NB4 (cell line): ENCODE measurements at regions not wholly inside any gene's neighbourhood (a gene's known extent, or its start where the extent isn't known, plus 50 kb on each side); places are given as distances from the start of the nearest gene placed in this dataset.
"Not testable (repeated sequence)": the region's sequence is repeated elsewhere in the genome, so short reads cannot be mapped to it uniquely, and the experiment has no call there.

ENCODE experiments used
- TF ChIP-seq, protein P1 (sequence below): IDR thresholded peaks from one replicate; pipeline ENCODE4 v1.5.1; 2012; ENCODE audit warnings: low read depth, low read length
- TF ChIP-seq, protein P2 (sequence below): IDR thresholded peaks from 2 replicates; pipeline ENCODE4 v1.6.1; 2011; ENCODE audit warnings: low read depth, low read length

DNA sequence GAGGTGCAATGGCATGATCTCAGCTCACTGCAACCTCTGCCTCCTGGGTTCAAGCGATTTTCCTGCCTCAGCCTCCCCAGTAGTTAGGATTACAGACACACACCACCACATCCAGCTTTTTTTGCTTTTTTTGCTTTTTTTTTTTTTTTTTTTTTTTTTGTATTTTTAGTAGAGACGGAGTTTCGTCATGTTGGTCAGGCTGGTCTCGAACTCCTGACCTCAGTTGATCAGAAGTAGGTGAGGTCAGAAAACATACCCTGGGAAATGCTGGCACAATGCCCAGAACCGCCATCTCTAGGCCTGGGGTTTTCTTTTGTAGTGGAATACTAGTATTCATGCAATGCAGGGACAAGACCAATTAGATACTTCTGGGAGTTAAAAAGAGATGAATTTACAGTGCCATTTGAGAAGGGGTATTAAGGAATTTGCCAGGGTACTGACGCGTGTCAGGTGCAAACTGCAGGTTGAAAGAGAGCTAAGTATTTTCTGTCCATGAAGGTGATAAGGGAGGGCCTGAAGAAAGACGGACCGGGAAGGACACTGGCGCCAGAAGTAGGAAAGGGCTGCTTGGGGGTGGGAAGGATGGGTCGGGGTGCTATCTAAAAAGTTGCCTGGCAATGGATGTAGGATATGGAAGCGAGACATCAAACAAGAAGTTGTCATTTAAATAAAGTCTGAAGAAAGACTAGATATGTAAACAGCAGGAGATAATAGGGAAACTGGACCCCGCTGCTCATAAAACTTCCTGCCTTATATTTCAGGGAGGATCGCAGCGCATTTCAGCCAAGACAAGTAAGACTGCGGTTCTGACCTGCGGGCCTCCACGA lies 95.8 kb downstream of the PPIAL4G start:
- TF ChIP-seq, protein P1, sequence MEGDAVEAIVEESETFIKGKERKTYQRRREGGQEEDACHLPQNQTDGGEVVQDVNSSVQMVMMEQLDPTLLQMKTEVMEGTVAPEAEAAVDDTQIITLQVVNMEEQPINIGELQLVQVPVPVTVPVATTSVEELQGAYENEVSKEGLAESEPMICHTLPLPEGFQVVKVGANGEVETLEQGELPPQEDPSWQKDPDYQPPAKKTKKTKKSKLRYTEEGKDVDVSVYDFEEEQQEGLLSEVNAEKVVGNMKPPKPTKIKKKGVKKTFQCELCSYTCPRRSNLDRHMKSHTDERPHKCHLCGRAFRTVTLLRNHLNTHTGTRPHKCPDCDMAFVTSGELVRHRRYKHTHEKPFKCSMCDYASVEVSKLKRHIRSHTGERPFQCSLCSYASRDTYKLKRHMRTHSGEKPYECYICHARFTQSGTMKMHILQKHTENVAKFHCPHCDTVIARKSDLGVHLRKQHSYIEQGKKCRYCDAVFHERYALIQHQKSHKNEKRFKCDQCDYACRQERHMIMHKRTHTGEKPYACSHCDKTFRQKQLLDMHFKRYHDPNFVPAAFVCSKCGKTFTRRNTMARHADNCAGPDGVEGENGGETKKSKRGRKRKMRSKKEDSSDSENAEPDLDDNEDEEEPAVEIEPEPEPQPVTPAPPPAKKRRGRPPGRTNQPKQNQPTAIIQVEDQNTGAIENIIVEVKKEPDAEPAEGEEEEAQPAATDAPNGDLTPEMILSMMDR, result not testable (repeated sequence)
- TF ChIP-seq, protein P2, sequence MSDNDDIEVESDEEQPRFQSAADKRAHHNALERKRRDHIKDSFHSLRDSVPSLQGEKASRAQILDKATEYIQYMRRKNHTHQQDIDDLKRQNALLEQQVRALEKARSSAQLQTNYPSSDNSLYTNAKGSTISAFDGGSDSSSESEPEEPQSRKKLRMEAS, result not testable (repeated sequence)
